ENCODE measurements at regions not wholly inside any gene's neighbourhood (a gene's known extent, or its start where the extent isn't known, plus 50 kb on each side); places are given as distances from the start of the nearest gene placed in this dataset.

DNA sequence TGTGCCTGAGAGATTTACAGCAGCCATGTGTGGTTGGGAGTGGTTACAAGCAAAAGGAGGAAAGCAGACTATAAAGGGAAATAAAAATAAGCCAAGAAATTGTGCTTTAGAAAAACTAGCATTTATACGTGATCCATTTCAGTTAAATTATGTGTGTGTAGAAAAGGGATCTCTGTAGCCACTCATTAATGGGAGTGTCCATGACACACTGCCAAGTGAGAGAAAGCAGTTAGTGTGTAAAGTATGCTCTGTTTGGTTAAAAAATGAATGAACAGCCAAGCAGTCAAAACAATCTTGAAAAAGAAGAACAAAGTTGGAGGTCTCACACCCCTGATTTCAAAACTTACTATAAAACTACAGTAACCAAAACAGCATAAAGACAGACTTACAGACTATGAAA lies 67.9 kb upstream of the GGTLC1 start:
- no peak for TF ChIP-seq CTCF (IDR thresholded peaks at IDR 0.05)
- TF ChIP-seq EP300 (IDR thresholded peaks at IDR 0.05) = no peak

Measured in gastroesophageal sphincter (tissue), 3 donors.